ENCODE measurements at regions not wholly inside any gene's neighbourhood (a gene's known extent, or its start where the extent isn't known, plus 50 kb on each side); places are given as distances from the start of the nearest gene placed in this dataset.

GRCh38 chr9:93819905-93820304 is 135.2 kb downstream of the BARX1 start:
- H3K4me3 ChIP-seq (ENCODE audit: low read depth in 1 of 2, low read length in 2 of 2), result no peak overlapping the region
- H2AFZ ChIP-seq (ENCODE audit: low read depth, low read length), result no peak overlapping the region
- no peak overlapping the region for H3K4me2 ChIP-seq (ENCODE audit: insufficient read depth, low read length)
- H4K20me1 ChIP-seq (ENCODE audit: insufficient read depth, low read length), result no peaks in the 10 kb centered on the region
- no peaks in the 10 kb centered on the region for H3K9me3 ChIP-seq (ENCODE audit: insufficient read depth, low read length, severe bottlenecking)
- H3K4me1 ChIP-seq (ENCODE audit: insufficient read depth, low read length), result no peaks in the 10 kb centered on the region
- no peaks in the 10 kb centered on the region for H3K27me3 ChIP-seq (ENCODE audit: insufficient read depth, low read length, poor library complexity)
- H3K79me2 ChIP-seq (ENCODE audit: insufficient read depth, low read length), result no peaks in the 10 kb centered on the region
- no peak overlapping the region for H3K27ac ChIP-seq (ENCODE audit: low read length)
- no peak for TF ChIP-seq EZH2 (IDR thresholded peaks at IDR 0.05; ENCODE audit: borderline replicate concordance, low read depth, low read length, severe bottlenecking)
- TF ChIP-seq, protein P1, sequence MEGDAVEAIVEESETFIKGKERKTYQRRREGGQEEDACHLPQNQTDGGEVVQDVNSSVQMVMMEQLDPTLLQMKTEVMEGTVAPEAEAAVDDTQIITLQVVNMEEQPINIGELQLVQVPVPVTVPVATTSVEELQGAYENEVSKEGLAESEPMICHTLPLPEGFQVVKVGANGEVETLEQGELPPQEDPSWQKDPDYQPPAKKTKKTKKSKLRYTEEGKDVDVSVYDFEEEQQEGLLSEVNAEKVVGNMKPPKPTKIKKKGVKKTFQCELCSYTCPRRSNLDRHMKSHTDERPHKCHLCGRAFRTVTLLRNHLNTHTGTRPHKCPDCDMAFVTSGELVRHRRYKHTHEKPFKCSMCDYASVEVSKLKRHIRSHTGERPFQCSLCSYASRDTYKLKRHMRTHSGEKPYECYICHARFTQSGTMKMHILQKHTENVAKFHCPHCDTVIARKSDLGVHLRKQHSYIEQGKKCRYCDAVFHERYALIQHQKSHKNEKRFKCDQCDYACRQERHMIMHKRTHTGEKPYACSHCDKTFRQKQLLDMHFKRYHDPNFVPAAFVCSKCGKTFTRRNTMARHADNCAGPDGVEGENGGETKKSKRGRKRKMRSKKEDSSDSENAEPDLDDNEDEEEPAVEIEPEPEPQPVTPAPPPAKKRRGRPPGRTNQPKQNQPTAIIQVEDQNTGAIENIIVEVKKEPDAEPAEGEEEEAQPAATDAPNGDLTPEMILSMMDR (IDR thresholded peaks at IDR 0.05; ENCODE audit: borderline replicate concordance, extremely low read depth, low read length, poor library complexity, severe bottlenecking), result no peak
- no peak overlapping the region for H3K9ac ChIP-seq (ENCODE audit: low read depth, low read length)
- no peaks in the 10 kb centered on the region for H3K36me3 ChIP-seq (ENCODE audit: insufficient read depth, low read length)
- ATAC-seq (ENCODE audit: insufficient read depth, low read depth) (no peak), DNase-seq (no peak)

- Histone ChIP-seq H3K27ac (ENCODE audit: low read length) (no peak overlapping the region), H3K27me3 (ENCODE audit: insufficient read depth, low read length, poor library complexity) (peaks cover 2% of the 10 kb centered on the region)
These were observed 136.2 kb downstream of the BARX1 start for GRCh38 chr9:93818827-93819472.

DNA sequence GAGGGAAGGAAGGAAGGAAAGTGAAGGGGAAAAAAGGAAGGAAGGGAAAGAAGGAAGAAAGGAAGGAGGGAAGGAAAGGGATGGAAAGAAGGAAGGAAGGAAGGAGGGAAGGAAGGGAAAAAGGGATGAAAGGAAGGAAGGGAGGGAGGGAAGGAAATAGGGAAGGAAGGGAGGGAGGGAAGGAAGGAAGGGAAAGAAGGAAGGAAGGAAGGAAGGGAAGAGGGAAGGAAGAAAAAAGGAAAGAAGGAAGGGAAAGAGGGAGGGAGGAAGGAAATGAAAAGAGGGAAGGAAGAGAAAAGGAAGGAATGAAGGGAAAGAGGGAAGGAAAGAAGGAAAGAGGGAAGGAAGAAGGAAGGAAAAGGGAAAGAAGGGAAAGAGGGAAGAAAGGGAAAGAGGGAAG is 136.9 kb downstream of the BARX1 start:
- no peaks in the 10 kb centered on the region for H3K9me3 ChIP-seq (ENCODE audit: insufficient read depth, low read length, severe bottlenecking)
- TF ChIP-seq EZH2 (IDR thresholded peaks at IDR 0.05; ENCODE audit: borderline replicate concordance, low read depth, low read length, severe bottlenecking), result no peak
- TF ChIP-seq, protein P1 (IDR thresholded peaks at IDR 0.05; ENCODE audit: borderline replicate concordance, extremely low read depth, low read length, poor library complexity, severe bottlenecking), result no peak
- peaks cover 4% of the 10 kb centered on the region for H3K27me3 ChIP-seq (ENCODE audit: insufficient read depth, low read length, poor library complexity)
- no peaks in the 10 kb centered on the region for H3K79me2 ChIP-seq (ENCODE audit: insufficient read depth, low read length)
- no peaks in the 10 kb centered on the region for H3K4me1 ChIP-seq (ENCODE audit: insufficient read depth, low read length)
- H4K20me1 ChIP-seq (ENCODE audit: insufficient read depth, low read length), result no peaks in the 10 kb centered on the region
- DNase-seq (no peak), ATAC-seq (ENCODE audit: insufficient read depth, low read depth) (no peak)
- H3K4me2 ChIP-seq (ENCODE audit: insufficient read depth, low read length), result no peak overlapping the region
- no peaks in the 10 kb centered on the region for H3K36me3 ChIP-seq (ENCODE audit: insufficient read depth, low read length)
- H3K27ac ChIP-seq (ENCODE audit: low read length), result no peak overlapping the region
- H3K4me3 ChIP-seq (ENCODE audit: low read depth in 1 of 2, low read length in 2 of 2), result no peak overlapping the region
- no peak overlapping the region for H3K9ac ChIP-seq (ENCODE audit: low read depth, low read length)
- H2AFZ ChIP-seq (ENCODE audit: low read depth, low read length), result no peak overlapping the region

More at GRCh38 chr9:93818827-93819472, 136.2 kb downstream of the BARX1 start:
- no peaks in the 10 kb centered on the region for H4K20me1 ChIP-seq (ENCODE audit: insufficient read depth, low read length)
- no peaks in the 10 kb centered on the region for H3K9me3 ChIP-seq (ENCODE audit: insufficient read depth, low read length, severe bottlenecking)
- no peak overlapping the region for H3K4me3 ChIP-seq (ENCODE audit: low read depth in 1 of 2, low read length in 2 of 2)
- H3K36me3 ChIP-seq (ENCODE audit: insufficient read depth, low read length), result no peaks in the 10 kb centered on the region
- no peak overlapping the region for H2AFZ ChIP-seq (ENCODE audit: low read depth, low read length)
- H3K9ac ChIP-seq (ENCODE audit: low read depth, low read length), result no peak overlapping the region
- ATAC-seq (ENCODE audit: insufficient read depth, low read depth), result no peak
- DNase-seq, result no peak
- H3K4me2 ChIP-seq (ENCODE audit: insufficient read depth, low read length), result no peak overlapping the region
- no peaks in the 10 kb centered on the region for H3K79me2 ChIP-seq (ENCODE audit: insufficient read depth, low read length)
- TF ChIP-seq EZH2 (IDR thresholded peaks at IDR 0.05; ENCODE audit: borderline replicate concordance, low read depth, low read length, severe bottlenecking), result no peak
- TF ChIP-seq, protein P1 (IDR thresholded peaks at IDR 0.05; ENCODE audit: borderline replicate concordance, extremely low read depth, low read length, poor library complexity, severe bottlenecking), result no peak
- H3K4me1 ChIP-seq (ENCODE audit: insufficient read depth, low read length), result no peaks in the 10 kb centered on the region

All from DND-41 (cell line).